ENCODE measurements at regions not wholly inside any gene's neighbourhood (a gene's known extent, or its start where the extent isn't known, plus 50 kb on each side); places are given as distances from the start of the nearest gene placed in this dataset.
"Not testable (repeated sequence)": the region's sequence is repeated elsewhere in the genome, so short reads cannot be mapped to it uniquely, and the experiment has no call there.

- not testable (repeated sequence) for H3K4me1 ChIP-seq (ENCODE audit: insufficient read depth, low read length); H3K9ac ChIP-seq (ENCODE audit: low read depth, low read length); H3K36me3 ChIP-seq (ENCODE audit: insufficient read depth, low read length); H3K4me3 ChIP-seq (ENCODE audit: low read length); H3K27ac ChIP-seq (ENCODE audit: low read depth, low read length); H3K27me3 ChIP-seq (ENCODE audit: insufficient read depth, low read length)
- 87% methylated on average over 2 of the region's 3 CpGs for WGBS
- H3K9me3 ChIP-seq (ENCODE audit: insufficient read depth, low read depth, low read length), result peaks cover 59% of the 10 kb centered on the region
Observed at GRCh38 chr14:106163812-106164211, 637.4 kb downstream of the TMEM121 start.

GRCh38 chr14:106166232-106166631 lies 639.8 kb downstream of the TMEM121 start:
- Histone ChIP-seq H3K4me3 (ENCODE audit: low read length) (no peak overlapping the region), H3K4me1 (ENCODE audit: insufficient read depth, low read length) (no peaks in the 10 kb centered on the region), H3K9ac (ENCODE audit: low read depth, low read length) (no peak overlapping the region), H3K27me3 (ENCODE audit: insufficient read depth, low read length) (no peaks in the 10 kb centered on the region), H3K27ac (ENCODE audit: low read depth, low read length) (no peak overlapping the region), H3K36me3 (ENCODE audit: insufficient read depth, low read length) (no peaks in the 10 kb centered on the region), H3K9me3 (ENCODE audit: insufficient read depth, low read depth, low read length) (peaks cover 60% of the 10 kb centered on the region)
- WGBS, result 67% methylated on average over 3 of the region's 3 CpGs

GRCh38 chr14:106166650-106167204 lies 640.3 kb downstream of the TMEM121 start:
- Histone ChIP-seq H3K4me1 (ENCODE audit: insufficient read depth, low read length) (no peaks in the 10 kb centered on the region), H3K27me3 (ENCODE audit: insufficient read depth, low read length) (no peaks in the 10 kb centered on the region), H3K9ac (ENCODE audit: low read depth, low read length) (no peak overlapping the region), H3K9me3 (ENCODE audit: insufficient read depth, low read depth, low read length) (peaks cover 65% of the 10 kb centered on the region), H3K36me3 (ENCODE audit: insufficient read depth, low read length) (no peaks in the 10 kb centered on the region), H3K27ac (ENCODE audit: low read depth, low read length) (no peak overlapping the region), H3K4me3 (ENCODE audit: low read length) (no peak overlapping the region)
- 54% methylated on average over 10 of the region's 10 CpGs for WGBS

DNA sequence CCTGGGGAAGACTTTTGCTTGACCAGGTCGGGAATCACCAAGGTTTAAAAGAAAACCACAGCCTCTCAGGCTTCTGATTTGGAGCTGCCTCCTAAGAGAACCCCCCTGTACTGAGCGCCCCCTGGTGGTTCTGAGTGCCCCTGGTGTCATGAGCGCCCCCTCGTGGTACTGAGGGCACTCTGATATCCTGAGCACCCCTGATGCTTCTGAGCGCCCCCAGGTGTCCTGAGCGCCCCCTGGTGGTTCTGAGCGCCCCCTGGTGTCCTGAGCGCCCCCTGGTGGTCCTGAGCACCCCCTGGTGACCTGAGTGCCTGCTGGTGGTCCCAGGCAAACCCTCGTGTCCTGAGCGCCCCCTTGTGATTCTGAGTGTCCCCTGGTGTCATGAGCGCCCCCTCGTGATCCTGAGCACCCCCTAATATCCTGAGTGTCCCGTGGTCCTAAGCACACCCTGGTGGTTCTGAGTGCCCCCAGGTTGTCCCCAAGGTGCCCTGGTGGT lies 643.8 kb downstream of the TMEM121 start:
- H3K27me3 ChIP-seq (ENCODE audit: insufficient read depth, low read length); H3K9ac ChIP-seq (ENCODE audit: low read depth, low read length); H3K36me3 ChIP-seq (ENCODE audit: insufficient read depth, low read length); H3K27ac ChIP-seq (ENCODE audit: low read depth, low read length); H3K4me3 ChIP-seq (ENCODE audit: low read length); H3K4me1 ChIP-seq (ENCODE audit: insufficient read depth, low read length): not testable (repeated sequence)
- H3K9me3 ChIP-seq (ENCODE audit: insufficient read depth, low read depth, low read length), result peaks cover 80% of the 10 kb centered on the region
- 82% methylated on average over 13 of the region's 13 CpGs for WGBS

- H3K4me3 ChIP-seq (ENCODE audit: low read length), result no peak overlapping the region
- no peak overlapping the region for H3K27ac ChIP-seq (ENCODE audit: low read depth, low read length)
- H3K9ac ChIP-seq (ENCODE audit: low read depth, low read length), result no peak overlapping the region
- H3K9me3 ChIP-seq (ENCODE audit: insufficient read depth, low read depth, low read length), result peaks cover 73% of the 10 kb centered on the region
- WGBS, result 59% methylated on average over 7 of the region's 7 CpGs
- no peaks in the 10 kb centered on the region for H3K36me3 ChIP-seq (ENCODE audit: insufficient read depth, low read length)
- H3K27me3 ChIP-seq (ENCODE audit: insufficient read depth, low read length), result no peaks in the 10 kb centered on the region
- H3K4me1 ChIP-seq (ENCODE audit: insufficient read depth, low read length), result no peaks in the 10 kb centered on the region
Observed at GRCh38 chr14:106174206-106174605, 647.8 kb downstream of the TMEM121 start.

DNA sequence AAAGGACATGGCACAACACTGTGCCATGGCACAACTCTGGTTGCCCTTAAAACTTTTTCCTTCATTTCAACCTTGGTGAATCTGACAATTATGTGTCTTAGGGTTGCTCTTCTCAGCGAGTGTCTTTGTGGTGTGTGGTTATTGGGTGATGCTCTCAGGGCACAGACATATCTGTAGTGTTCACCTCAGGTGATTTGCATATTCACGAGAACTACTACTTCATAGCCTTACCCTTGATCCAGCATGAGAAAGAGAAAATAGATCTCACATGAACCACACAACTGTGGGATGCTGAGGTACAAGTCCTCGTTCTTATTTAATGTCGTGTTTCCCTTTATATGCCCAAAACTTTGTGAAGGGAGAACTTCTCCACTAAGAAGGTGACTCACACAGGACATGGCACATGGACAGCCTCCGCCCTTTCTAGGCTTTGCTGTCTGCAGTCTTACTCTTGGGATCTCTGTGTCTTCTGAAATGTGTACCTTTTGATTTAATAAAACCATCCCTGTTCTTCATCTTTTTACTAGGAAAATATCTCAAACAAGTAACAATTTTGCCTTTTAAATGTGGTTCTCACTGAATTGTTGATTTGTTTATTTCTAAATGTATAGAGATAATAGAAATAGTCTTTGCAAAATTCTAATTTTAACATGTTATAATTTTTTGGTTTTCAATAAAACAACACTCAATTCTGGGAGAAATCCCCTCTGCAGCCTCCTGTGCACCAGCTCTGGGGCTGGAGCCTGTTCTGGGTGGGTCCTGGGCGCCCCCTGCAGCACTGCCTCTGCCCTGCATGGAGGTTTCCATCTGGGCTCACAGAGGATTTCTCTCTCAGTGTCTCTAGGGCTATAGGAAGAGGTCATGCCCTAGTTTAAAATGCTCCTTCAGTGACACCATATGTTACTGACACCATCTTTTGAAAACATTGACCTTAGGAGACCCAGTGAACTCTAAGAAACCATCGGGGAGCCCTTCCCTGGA lies 651.2 kb downstream of the TMEM121 start:
- not testable (repeated sequence) for H3K27ac ChIP-seq (ENCODE audit: low read depth, low read length); H3K9ac ChIP-seq (ENCODE audit: low read depth, low read length)

GRCh38 chr14:106179761-106180160 lies 653.4 kb downstream of the TMEM121 start:
- Histone ChIP-seq H3K9ac (ENCODE audit: low read depth, low read length) (no peak overlapping the region), H3K4me3 (ENCODE audit: low read length) (no peak overlapping the region), H3K36me3 (ENCODE audit: insufficient read depth, low read length) (no peaks in the 10 kb centered on the region), H3K27me3 (ENCODE audit: insufficient read depth, low read length) (no peaks in the 10 kb centered on the region), H3K27ac (ENCODE audit: low read depth, low read length) (no peak overlapping the region), H3K9me3 (ENCODE audit: insufficient read depth, low read depth, low read length) (peaks cover 77% of the 10 kb centered on the region), H3K4me1 (ENCODE audit: insufficient read depth, low read length) (no peaks in the 10 kb centered on the region)
- 75% methylated on average over 2 of the region's 2 CpGs for WGBS

More for the DNA sequence above, 651.2 kb downstream of the TMEM121 start:
- not testable (repeated sequence) for H3K4me3 ChIP-seq (ENCODE audit: low read length); H3K4me1 ChIP-seq (ENCODE audit: insufficient read depth, low read length); H3K27me3 ChIP-seq (ENCODE audit: insufficient read depth, low read length); H3K36me3 ChIP-seq (ENCODE audit: insufficient read depth, low read length)
- peaks cover 84% of the 10 kb centered on the region for H3K9me3 ChIP-seq (ENCODE audit: insufficient read depth, low read depth, low read length)
- 56% methylated on average over 6 of the region's 7 CpGs for WGBS

- not testable (repeated sequence) for H3K9ac ChIP-seq (ENCODE audit: low read depth, low read length); H3K36me3 ChIP-seq (ENCODE audit: insufficient read depth, low read length); H3K27ac ChIP-seq (ENCODE audit: low read depth, low read length); H3K4me3 ChIP-seq (ENCODE audit: low read length); H3K27me3 ChIP-seq (ENCODE audit: insufficient read depth, low read length); H3K4me1 ChIP-seq (ENCODE audit: insufficient read depth, low read length)
- peaks cover 90% of the 10 kb centered on the region for H3K9me3 ChIP-seq (ENCODE audit: insufficient read depth, low read depth, low read length)
- WGBS, result 79% methylated on average over 8 of the region's 8 CpGs
Observed at GRCh38 chr14:106184771-106185170, 658.4 kb downstream of the TMEM121 start.

- not testable (repeated sequence) for H3K4me1 ChIP-seq (ENCODE audit: insufficient read depth, low read length); H3K27me3 ChIP-seq (ENCODE audit: insufficient read depth, low read length); H3K9ac ChIP-seq (ENCODE audit: low read depth, low read length); H3K36me3 ChIP-seq (ENCODE audit: insufficient read depth, low read length); H3K4me3 ChIP-seq (ENCODE audit: low read length); H3K27ac ChIP-seq (ENCODE audit: low read depth, low read length)
- H3K9me3 ChIP-seq (ENCODE audit: insufficient read depth, low read depth, low read length), result peaks cover 90% of the 10 kb centered on the region
- 83% methylated on average over 5 of the region's 6 CpGs for WGBS
Observed at GRCh38 chr14:106185174-106185836, 658.9 kb downstream of the TMEM121 start.

- no peaks in the 10 kb centered on the region for H3K27me3 ChIP-seq (ENCODE audit: insufficient read depth, low read length)
- WGBS, result 37% methylated on average over 2 of the region's 4 CpGs
Observed at GRCh38 chr14:106185837-106186233, 659.5 kb downstream of the TMEM121 start.

GRCh38 chr14:106187216-106187615 lies 660.8 kb downstream of the TMEM121 start:
- Histone ChIP-seq H3K4me3 (ENCODE audit: low read length) (no peak overlapping the region), H3K27ac (ENCODE audit: low read depth, low read length) (no peak overlapping the region), H3K36me3 (ENCODE audit: insufficient read depth, low read length) (no peaks in the 10 kb centered on the region), H3K4me1 (ENCODE audit: insufficient read depth, low read length) (no peaks in the 10 kb centered on the region), H3K27me3 (ENCODE audit: insufficient read depth, low read length) (no peaks in the 10 kb centered on the region), H3K9me3 (ENCODE audit: insufficient read depth, low read depth, low read length) (peaks cover 82% of the 10 kb centered on the region), H3K9ac (ENCODE audit: low read depth, low read length) (no peak overlapping the region)
- 68% methylated on average over 3 of the region's 3 CpGs for WGBS

More at GRCh38 chr14:106185837-106186233, 659.5 kb downstream of the TMEM121 start:
- no peak overlapping the region for H3K4me3 ChIP-seq (ENCODE audit: low read length)
- H3K27ac ChIP-seq (ENCODE audit: low read depth, low read length), result no peak overlapping the region
- peaks cover 89% of the 10 kb centered on the region for H3K9me3 ChIP-seq (ENCODE audit: insufficient read depth, low read depth, low read length)
- no peaks in the 10 kb centered on the region for H3K4me1 ChIP-seq (ENCODE audit: insufficient read depth, low read length)
- H3K9ac ChIP-seq (ENCODE audit: low read depth, low read length), result no peak overlapping the region
- H3K36me3 ChIP-seq (ENCODE audit: insufficient read depth, low read length), result no peaks in the 10 kb centered on the region

Data from HUES64 (cell line).